ENCODE measurements at regions not wholly inside any gene's neighbourhood (a gene's known extent, or its start where the extent isn't known, plus 50 kb on each side); places are given as distances from the start of the nearest gene placed in this dataset.

- TF ChIP-seq SIN3A (IDR thresholded peaks at IDR 0.05; ENCODE audit: borderline replicate concordance, insufficient read depth, low read length) (no peak), REST (IDR thresholded peaks at IDR 0.05; ENCODE audit: insufficient read depth in 1 of 2, low read depth in 2 of 2, low read length in 2 of 2) (no peak), FOXP2 (optimal IDR thresholded peaks at IDR 0.05; ENCODE audit: borderline replicate concordance, extremely low read depth, extremely low read length, insufficient read depth) (no peak), TAF1 (IDR thresholded peaks at IDR 0.05; ENCODE audit: borderline replicate concordance, insufficient read depth, low read length) (no peak), POLR2AphosphoS5 (IDR thresholded peaks at IDR 0.05; ENCODE audit: low read depth, low read length) (no peak)
Observed at GRCh38 chr15:46660096-46660842, 1025.4 kb downstream of the SQOR start.

DNA sequence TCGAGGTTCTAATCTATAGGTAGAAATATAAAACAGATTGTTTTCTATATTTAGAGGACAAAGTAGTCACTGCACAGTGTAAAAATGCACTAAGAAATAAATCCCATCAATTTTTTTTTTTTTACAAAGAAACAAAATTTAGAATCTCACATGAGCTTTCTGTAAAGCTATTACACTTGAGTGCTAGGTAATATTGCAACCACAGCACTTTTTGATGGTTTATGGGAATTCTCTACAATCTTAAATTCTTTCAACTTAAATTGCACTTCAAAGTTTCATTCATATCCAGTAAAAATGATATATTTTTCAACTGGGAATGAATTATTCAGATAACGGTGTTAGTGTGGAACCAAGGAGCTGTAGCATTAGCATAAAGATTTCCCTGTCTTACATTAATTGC, 1035.4 kb downstream of the SQOR start:
- TF ChIP-seq POLR2AphosphoS5 (IDR thresholded peaks at IDR 0.05; ENCODE audit: low read depth, low read length) (no peak), SIN3A (IDR thresholded peaks at IDR 0.05; ENCODE audit: borderline replicate concordance, insufficient read depth, low read length) (no peak), TAF1 (IDR thresholded peaks at IDR 0.05; ENCODE audit: borderline replicate concordance, insufficient read depth, low read length) (no peak), FOXP2 (optimal IDR thresholded peaks at IDR 0.05; ENCODE audit: borderline replicate concordance, extremely low read depth, extremely low read length, insufficient read depth) (no peak), REST (IDR thresholded peaks at IDR 0.05; ENCODE audit: insufficient read depth in 1 of 2, low read depth in 2 of 2, low read length in 2 of 2) (no peak)

GRCh38 chr15:46671336-46671735, 1036.5 kb downstream of the SQOR start:
- TF ChIP-seq FOXP2 (optimal IDR thresholded peaks at IDR 0.05; ENCODE audit: borderline replicate concordance, extremely low read depth, extremely low read length, insufficient read depth) = no peak
- no peak for TF ChIP-seq REST (IDR thresholded peaks at IDR 0.05; ENCODE audit: insufficient read depth in 1 of 2, low read depth in 2 of 2, low read length in 2 of 2)
- no peak for TF ChIP-seq POLR2AphosphoS5 (IDR thresholded peaks at IDR 0.05; ENCODE audit: low read depth, low read length)
- TF ChIP-seq SIN3A (IDR thresholded peaks at IDR 0.05; ENCODE audit: borderline replicate concordance, insufficient read depth, low read length) = no peak
- TF ChIP-seq TAF1 (IDR thresholded peaks at IDR 0.05; ENCODE audit: borderline replicate concordance, insufficient read depth, low read length) = no peak

DNA sequence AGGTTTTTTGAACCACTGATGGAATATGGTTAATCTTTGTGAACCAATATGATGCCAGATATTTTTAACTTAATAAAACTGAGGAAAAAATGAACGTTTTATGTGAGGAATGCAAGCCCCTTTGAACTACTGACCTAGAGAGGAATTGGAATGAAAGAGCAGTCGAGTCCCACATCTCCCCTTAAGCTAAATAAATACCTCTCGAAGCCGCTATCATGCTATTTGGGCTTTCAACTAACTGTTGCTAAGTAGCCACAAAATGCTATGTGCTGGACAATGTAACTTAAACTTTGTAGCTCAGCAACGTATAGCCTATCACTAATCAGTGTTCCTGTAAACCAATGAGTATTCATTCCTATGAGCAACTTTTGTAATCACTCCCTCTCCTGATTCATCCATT, 1037.2 kb downstream of the SQOR start:
- TF ChIP-seq FOXP2 (optimal IDR thresholded peaks at IDR 0.05; ENCODE audit: borderline replicate concordance, extremely low read depth, extremely low read length, insufficient read depth) = no peak
- TF ChIP-seq POLR2AphosphoS5 (IDR thresholded peaks at IDR 0.05; ENCODE audit: low read depth, low read length) = no peak
- TF ChIP-seq SIN3A (IDR thresholded peaks at IDR 0.05; ENCODE audit: borderline replicate concordance, insufficient read depth, low read length) = no peak
- TF ChIP-seq REST (IDR thresholded peaks at IDR 0.05; ENCODE audit: insufficient read depth in 1 of 2, low read depth in 2 of 2, low read length in 2 of 2) = no peak
- TF ChIP-seq TAF1 (IDR thresholded peaks at IDR 0.05; ENCODE audit: borderline replicate concordance, insufficient read depth, low read length) = no peak
